Panc1 (cell line): ENCODE measurements at regions not wholly inside any gene's neighbourhood (a gene's known extent, or its start where the extent isn't known, plus 50 kb on each side); places are given as distances from the start of the nearest gene placed in this dataset.

Experiments
- ATAC-seq: fragments of 200-7000 bp; cut with Tn5 transposase; 2 replicates; pipeline ENCODE4 v1.9.1; 2020; ENCODE audit warnings: mild to moderate bottlenecking, moderate library complexity
- BruUV-seq: library from RNA; stranded (reverse); fragments of 400-500 nt; replicated peaks from 2 replicates; lab custom pipeline; 2021; lab: Mats Ljungman, UMichigan
- CTCF ChIA-PET: fragments of 300-600 bp; sonication (Branson Sonifier 250); formaldehyde crosslinking; loops from one replicate; lab custom pipeline; 2022; ENCODE audit warnings: antibody characterized with exemption; lab: Charles Lee
- POLR2A ChIA-PET: fragments of 300-600 bp; sonication (Branson Sonifier 250); formaldehyde crosslinking; loops from one replicate; lab custom pipeline; 2022; ENCODE audit warnings: antibody characterized with exemption; lab: Charles Lee
- DNase-seq: peaks from one replicate; pipeline ENCODE4 v3.0.0-alpha.2; 2010; ENCODE audit warnings: low read depth, low spot score
- H3K27ac ChIP-seq: 2 replicates; pipeline ENCODE4 v1.5.1; 2011; ENCODE audit warnings: mild to moderate bottlenecking, low read length, inconsistent platforms
- H3K27me3 ChIP-seq: fragments of 200-500 bp; sonication (Bioruptor generic); 2 replicates; pipeline ENCODE4 v1.6.0; 2014; ENCODE audit warnings: low read length, inconsistent platforms; ENCODE audit not compliant: control insufficient read depth, insufficient read depth
- H3K36me3 ChIP-seq: fragments of 200-500 bp; sonication (Bioruptor generic); 2 replicates; pipeline ENCODE4 v1.5.1; 2014; ENCODE audit warnings: inconsistent platforms, mild to moderate bottlenecking, low read length, moderate library complexity; ENCODE audit not compliant: control insufficient read depth, insufficient read depth
- H3K4me1 ChIP-seq: 2 replicates; pipeline ENCODE4 v1.5.1; 2011; ENCODE audit warnings: inconsistent platforms, mild to moderate bottlenecking, low read length, moderate library complexity; ENCODE audit not compliant: control insufficient read depth, insufficient read depth
- H3K4me3 ChIP-seq, 2 experiments: 2 replicates each; pipeline ENCODE4 v1.5.1; 2011 to 2012; ENCODE audit warnings: low read depth in 2 of 2, low read length in 2 of 2, mild to moderate bottlenecking in 2 of 2, inconsistent platforms in 1 of 2, moderate library complexity in 1 of 2
- H3K9me3 ChIP-seq: fragments of 200-500 bp; sonication (Bioruptor generic); 2 replicates; pipeline ENCODE4 v1.5.1; 2014; ENCODE audit warnings: low read depth, mild to moderate bottlenecking, inconsistent platforms, low read length, moderate library complexity; ENCODE audit not compliant: control insufficient read depth, insufficient read depth
- POLR2AphosphoS5 ChIP-seq: IDR thresholded peaks from 2 replicates; pipeline ENCODE4 v1.6.1; 2012; ENCODE audit warnings: mild to moderate bottlenecking, low read depth, low read length, moderate library complexity
- SIN3A ChIP-seq: IDR thresholded peaks from 2 replicates; pipeline ENCODE4 v1.6.1; 2012; ENCODE audit warnings: low read depth, mild to moderate bottlenecking, low read length, moderate library complexity, borderline replicate concordance; ENCODE audit not compliant: insufficient read depth
- TCF7L2 ChIP-seq: IDR thresholded peaks from 2 replicates; pipeline ENCODE4 v1.6.1; 2011; ENCODE audit warnings: mild to moderate bottlenecking, low read depth, low read length, inconsistent platforms
- in situ Hi-C: cut with HindIII; loops from 2 replicates; pipeline ENCODE4 v1.10.0; 2016; ENCODE audit warnings: low sequenced_read_pairs, low pct_unique_long_range_greater_than_20kb
- intact Hi-C: fragments of 100-400 bp; cut with micrococcal nuclease; formaldehyde crosslinking; loops from one replicate; pipeline ENCODE4 v1.10.0; 2022; ENCODE audit not compliant: unreplicated experiment
- TF ChIP-seq, protein P1 (sequence below): fragments of 450-650 bp; IDR thresholded peaks from 2 replicates; pipeline ENCODE4 v1.5.1; 2017; ENCODE audit warnings: mild to moderate bottlenecking
- TF ChIP-seq, protein P2 (sequence below), 2 experiments: IDR thresholded peaks; 2 replicates each; pipeline ENCODE4 v1.6.1; 2011 to 2012; ENCODE audit warnings: low read depth in 2 of 2, control low read depth in 1 of 2, low read length in 1 of 2, mild to moderate bottlenecking in 1 of 2, moderate library complexity in 1 of 2; ENCODE audit not compliant: insufficient read depth in 1 of 2

DNA sequence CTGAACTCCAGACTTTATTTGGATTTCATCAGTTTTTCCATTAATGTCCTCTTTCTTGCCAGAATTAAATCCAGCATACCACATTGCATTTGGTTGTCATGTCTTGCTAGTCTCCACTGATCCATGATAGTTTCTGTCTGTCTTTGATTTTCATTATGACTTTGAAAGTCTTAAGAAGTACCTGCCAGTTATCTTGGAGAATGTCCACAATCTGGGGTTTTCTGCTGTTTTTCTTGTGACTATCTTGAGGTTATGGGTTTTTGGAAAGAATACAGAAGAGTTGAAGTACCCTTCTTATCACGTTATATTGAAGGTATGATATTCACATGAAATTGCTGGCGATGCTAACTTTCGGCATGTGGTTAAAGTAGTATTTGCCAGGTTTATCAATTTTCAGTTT, 282.3 kb upstream of the PRICKLE1 start:
- ATAC-seq = no peak
- no peaks in the 10 kb centered on the region for H3K4me1 ChIP-seq
- H3K36me3 ChIP-seq = no peaks in the 10 kb centered on the region
- TF ChIP-seq, protein P1, sequence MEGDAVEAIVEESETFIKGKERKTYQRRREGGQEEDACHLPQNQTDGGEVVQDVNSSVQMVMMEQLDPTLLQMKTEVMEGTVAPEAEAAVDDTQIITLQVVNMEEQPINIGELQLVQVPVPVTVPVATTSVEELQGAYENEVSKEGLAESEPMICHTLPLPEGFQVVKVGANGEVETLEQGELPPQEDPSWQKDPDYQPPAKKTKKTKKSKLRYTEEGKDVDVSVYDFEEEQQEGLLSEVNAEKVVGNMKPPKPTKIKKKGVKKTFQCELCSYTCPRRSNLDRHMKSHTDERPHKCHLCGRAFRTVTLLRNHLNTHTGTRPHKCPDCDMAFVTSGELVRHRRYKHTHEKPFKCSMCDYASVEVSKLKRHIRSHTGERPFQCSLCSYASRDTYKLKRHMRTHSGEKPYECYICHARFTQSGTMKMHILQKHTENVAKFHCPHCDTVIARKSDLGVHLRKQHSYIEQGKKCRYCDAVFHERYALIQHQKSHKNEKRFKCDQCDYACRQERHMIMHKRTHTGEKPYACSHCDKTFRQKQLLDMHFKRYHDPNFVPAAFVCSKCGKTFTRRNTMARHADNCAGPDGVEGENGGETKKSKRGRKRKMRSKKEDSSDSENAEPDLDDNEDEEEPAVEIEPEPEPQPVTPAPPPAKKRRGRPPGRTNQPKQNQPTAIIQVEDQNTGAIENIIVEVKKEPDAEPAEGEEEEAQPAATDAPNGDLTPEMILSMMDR = no peak
- TF ChIP-seq TCF7L2 (no peak), POLR2AphosphoS5 (no peak), SIN3A (no peak)
- TF ChIP-seq, protein P2, sequence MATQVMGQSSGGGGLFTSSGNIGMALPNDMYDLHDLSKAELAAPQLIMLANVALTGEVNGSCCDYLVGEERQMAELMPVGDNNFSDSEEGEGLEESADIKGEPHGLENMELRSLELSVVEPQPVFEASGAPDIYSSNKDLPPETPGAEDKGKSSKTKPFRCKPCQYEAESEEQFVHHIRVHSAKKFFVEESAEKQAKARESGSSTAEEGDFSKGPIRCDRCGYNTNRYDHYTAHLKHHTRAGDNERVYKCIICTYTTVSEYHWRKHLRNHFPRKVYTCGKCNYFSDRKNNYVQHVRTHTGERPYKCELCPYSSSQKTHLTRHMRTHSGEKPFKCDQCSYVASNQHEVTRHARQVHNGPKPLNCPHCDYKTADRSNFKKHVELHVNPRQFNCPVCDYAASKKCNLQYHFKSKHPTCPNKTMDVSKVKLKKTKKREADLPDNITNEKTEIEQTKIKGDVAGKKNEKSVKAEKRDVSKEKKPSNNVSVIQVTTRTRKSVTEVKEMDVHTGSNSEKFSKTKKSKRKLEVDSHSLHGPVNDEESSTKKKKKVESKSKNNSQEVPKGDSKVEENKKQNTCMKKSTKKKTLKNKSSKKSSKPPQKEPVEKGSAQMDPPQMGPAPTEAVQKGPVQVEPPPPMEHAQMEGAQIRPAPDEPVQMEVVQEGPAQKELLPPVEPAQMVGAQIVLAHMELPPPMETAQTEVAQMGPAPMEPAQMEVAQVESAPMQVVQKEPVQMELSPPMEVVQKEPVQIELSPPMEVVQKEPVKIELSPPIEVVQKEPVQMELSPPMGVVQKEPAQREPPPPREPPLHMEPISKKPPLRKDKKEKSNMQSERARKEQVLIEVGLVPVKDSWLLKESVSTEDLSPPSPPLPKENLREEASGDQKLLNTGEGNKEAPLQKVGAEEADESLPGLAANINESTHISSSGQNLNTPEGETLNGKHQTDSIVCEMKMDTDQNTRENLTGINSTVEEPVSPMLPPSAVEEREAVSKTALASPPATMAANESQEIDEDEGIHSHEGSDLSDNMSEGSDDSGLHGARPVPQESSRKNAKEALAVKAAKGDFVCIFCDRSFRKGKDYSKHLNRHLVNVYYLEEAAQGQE (IDR thresholded peaks at IDR 0.05; ENCODE audit: insufficient read depth in 1 of 2, low read depth in 2 of 2, low read length in 1 of 2) = no peak
- POLR2A ChIA-PET = no interaction called here
- no peak for DNase-seq
- H3K9me3 ChIP-seq = no peaks in the 10 kb centered on the region
- CTCF ChIA-PET = no interaction called here
- no TSS peak for BruUV-seq
- in situ Hi-C loops = no loop called here
- no peaks in the 10 kb centered on the region for H3K27me3 ChIP-seq
- intact Hi-C loops = no loop called here
- no peak overlapping the region for H3K4me3 ChIP-seq
- H3K27ac ChIP-seq = no peak overlapping the region

DNA sequence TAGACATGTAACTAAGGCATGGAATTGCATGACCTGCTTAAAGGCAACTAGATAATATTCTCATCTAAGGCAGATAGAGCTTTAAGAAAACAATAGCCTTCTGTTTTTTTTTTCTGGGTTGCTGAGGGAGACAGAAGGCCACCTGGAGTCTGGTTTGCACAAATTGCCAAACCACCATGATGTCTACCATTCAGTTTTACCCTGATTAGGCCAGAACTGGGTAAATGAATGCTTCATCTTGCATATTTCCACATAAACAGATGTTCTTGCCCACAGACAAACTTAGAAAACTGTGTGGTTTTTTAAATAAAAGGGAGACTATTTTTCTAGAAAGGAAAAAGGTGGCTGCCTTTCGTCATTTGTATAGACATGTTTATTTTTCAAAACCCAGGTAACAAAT, 278.7 kb upstream of the PRICKLE1 start:
- no peak for ATAC-seq
- TF ChIP-seq POLR2AphosphoS5 (no peak), TCF7L2 (no peak), SIN3A (no peak)
- TF ChIP-seq, protein P2 (IDR thresholded peaks at IDR 0.05; ENCODE audit: insufficient read depth in 1 of 2, low read depth in 2 of 2, low read length in 1 of 2) = no peak
- TF ChIP-seq, protein P1 = no peak
- in situ Hi-C loops (no loop called here), intact Hi-C loops (no loop called here)
- Histone ChIP-seq H3K36me3 (no peaks in the 10 kb centered on the region), H3K27ac (no peak overlapping the region), H3K27me3 (no peaks in the 10 kb centered on the region), H3K9me3 (no peaks in the 10 kb centered on the region), H3K4me3 (no peak overlapping the region), H3K4me1 (no peaks in the 10 kb centered on the region)
- POLR2A ChIA-PET = interaction anchor here (0.6 kb wide), 1 partner anchor 10 kb away, joined by 3 read pairs; no protein-coding TSS in a partner anchor
- CTCF ChIA-PET = no interaction called here
- no peak for DNase-seq
- BruUV-seq = no TSS peak
